H1 (cell line): ENCODE measurements at regions not wholly inside any gene's neighbourhood (a gene's known extent, or its start where the extent isn't known, plus 50 kb on each side); places are given as distances from the start of the nearest gene placed in this dataset.

Experiments
- CBX5 ChIP-seq: fragments of 300-800, 300-1000 bp; sonication (generic); IDR thresholded peaks from 2 replicates; pipeline ENCODE4 v1.7.1; 2016; ENCODE audit warnings: antibody characterized with exemption, low read length, low read depth
- CHD1 ChIP-seq: IDR thresholded peaks from 2 replicates; pipeline ENCODE4 v1.6.1; 2012; ENCODE audit warnings: low read depth, low read length, improper control_type of control experiment
- EGR1 ChIP-seq: IDR thresholded peaks from 2 replicates; pipeline ENCODE4 v1.6.1; 2011; ENCODE audit warnings: low read depth, low read length, borderline replicate concordance
- KDM4A ChIP-seq: IDR thresholded peaks from one replicate; pipeline ENCODE4 v1.7.1; 2012; ENCODE audit warnings: low read depth, mild to moderate bottlenecking, moderate library complexity, low read length, inconsistent platforms; ENCODE audit not compliant: severe bottlenecking
- NANOG ChIP-seq: IDR thresholded peaks from 2 replicates; pipeline ENCODE4 v1.6.1; 2011; ENCODE audit warnings: low read length, low read depth, mild to moderate bottlenecking, inconsistent platforms; ENCODE audit not compliant: insufficient read depth, poor library complexity, severe bottlenecking
- POU5F1 ChIP-seq: IDR thresholded peaks from 2 replicates; pipeline ENCODE4 v1.6.1; 2011; ENCODE audit warnings: low read depth, mild to moderate bottlenecking, low read length, moderate library complexity
- RNF2 ChIP-seq: fragments of 200-900, 300-1000 bp; sonication (generic); IDR thresholded peaks from 2 replicates; pipeline ENCODE4 v1.7.1; 2016; ENCODE audit warnings: borderline replicate concordance, low read depth, mild to moderate bottlenecking, antibody characterized with exemption, low read length; ENCODE audit not compliant: poor library complexity, severe bottlenecking; ENCODE audit errors: missing control alignments
- SP2 ChIP-seq: IDR thresholded peaks from 2 replicates; pipeline ENCODE4 v1.6.1; 2012; ENCODE audit warnings: mild to moderate bottlenecking, low read length, inconsistent platforms
- TF ChIP-seq, protein P1 (sequence below): fragments of 300-600 bp; sonication (generic); IDR thresholded peaks from 2 replicates; pipeline ENCODE4 v1.7.1; 2012; ENCODE audit warnings: low read length, moderate library complexity, mild to moderate bottlenecking, inconsistent platforms; ENCODE audit not compliant: insufficient replicate concordance

GRCh38 chr5:87110721-87111120 lies 157.0 kb upstream of the RASA1 start (continued):
- TF ChIP-seq, protein P1, sequence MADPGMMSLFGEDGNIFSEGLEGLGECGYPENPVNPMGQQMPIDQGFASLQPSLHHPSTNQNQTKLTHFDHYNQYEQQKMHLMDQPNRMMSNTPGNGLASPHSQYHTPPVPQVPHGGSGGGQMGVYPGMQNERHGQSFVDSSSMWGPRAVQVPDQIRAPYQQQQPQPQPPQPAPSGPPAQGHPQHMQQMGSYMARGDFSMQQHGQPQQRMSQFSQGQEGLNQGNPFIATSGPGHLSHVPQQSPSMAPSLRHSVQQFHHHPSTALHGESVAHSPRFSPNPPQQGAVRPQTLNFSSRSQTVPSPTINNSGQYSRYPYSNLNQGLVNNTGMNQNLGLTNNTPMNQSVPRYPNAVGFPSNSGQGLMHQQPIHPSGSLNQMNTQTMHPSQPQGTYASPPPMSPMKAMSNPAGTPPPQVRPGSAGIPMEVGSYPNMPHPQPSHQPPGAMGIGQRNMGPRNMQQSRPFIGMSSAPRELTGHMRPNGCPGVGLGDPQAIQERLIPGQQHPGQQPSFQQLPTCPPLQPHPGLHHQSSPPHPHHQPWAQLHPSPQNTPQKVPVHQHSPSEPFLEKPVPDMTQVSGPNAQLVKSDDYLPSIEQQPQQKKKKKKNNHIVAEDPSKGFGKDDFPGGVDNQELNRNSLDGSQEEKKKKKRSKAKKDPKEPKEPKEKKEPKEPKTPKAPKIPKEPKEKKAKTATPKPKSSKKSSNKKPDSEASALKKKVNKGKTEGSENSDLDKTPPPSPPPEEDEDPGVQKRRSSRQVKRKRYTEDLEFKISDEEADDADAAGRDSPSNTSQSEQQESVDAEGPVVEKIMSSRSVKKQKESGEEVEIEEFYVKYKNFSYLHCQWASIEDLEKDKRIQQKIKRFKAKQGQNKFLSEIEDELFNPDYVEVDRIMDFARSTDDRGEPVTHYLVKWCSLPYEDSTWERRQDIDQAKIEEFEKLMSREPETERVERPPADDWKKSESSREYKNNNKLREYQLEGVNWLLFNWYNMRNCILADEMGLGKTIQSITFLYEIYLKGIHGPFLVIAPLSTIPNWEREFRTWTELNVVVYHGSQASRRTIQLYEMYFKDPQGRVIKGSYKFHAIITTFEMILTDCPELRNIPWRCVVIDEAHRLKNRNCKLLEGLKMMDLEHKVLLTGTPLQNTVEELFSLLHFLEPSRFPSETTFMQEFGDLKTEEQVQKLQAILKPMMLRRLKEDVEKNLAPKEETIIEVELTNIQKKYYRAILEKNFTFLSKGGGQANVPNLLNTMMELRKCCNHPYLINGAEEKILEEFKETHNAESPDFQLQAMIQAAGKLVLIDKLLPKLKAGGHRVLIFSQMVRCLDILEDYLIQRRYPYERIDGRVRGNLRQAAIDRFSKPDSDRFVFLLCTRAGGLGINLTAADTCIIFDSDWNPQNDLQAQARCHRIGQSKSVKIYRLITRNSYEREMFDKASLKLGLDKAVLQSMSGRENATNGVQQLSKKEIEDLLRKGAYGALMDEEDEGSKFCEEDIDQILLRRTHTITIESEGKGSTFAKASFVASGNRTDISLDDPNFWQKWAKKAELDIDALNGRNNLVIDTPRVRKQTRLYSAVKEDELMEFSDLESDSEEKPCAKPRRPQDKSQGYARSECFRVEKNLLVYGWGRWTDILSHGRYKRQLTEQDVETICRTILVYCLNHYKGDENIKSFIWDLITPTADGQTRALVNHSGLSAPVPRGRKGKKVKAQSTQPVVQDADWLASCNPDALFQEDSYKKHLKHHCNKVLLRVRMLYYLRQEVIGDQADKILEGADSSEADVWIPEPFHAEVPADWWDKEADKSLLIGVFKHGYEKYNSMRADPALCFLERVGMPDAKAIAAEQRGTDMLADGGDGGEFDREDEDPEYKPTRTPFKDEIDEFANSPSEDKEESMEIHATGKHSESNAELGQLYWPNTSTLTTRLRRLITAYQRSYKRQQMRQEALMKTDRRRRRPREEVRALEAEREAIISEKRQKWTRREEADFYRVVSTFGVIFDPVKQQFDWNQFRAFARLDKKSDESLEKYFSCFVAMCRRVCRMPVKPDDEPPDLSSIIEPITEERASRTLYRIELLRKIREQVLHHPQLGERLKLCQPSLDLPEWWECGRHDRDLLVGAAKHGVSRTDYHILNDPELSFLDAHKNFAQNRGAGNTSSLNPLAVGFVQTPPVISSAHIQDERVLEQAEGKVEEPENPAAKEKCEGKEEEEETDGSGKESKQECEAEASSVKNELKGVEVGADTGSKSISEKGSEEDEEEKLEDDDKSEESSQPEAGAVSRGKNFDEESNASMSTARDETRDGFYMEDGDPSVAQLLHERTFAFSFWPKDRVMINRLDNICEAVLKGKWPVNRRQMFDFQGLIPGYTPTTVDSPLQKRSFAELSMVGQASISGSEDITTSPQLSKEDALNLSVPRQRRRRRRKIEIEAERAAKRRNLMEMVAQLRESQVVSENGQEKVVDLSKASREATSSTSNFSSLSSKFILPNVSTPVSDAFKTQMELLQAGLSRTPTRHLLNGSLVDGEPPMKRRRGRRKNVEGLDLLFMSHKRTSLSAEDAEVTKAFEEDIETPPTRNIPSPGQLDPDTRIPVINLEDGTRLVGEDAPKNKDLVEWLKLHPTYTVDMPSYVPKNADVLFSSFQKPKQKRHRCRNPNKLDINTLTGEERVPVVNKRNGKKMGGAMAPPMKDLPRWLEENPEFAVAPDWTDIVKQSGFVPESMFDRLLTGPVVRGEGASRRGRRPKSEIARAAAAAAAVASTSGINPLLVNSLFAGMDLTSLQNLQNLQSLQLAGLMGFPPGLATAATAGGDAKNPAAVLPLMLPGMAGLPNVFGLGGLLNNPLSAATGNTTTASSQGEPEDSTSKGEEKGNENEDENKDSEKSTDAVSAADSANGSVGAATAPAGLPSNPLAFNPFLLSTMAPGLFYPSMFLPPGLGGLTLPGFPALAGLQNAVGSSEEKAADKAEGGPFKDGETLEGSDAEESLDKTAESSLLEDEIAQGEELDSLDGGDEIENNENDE: no peak
- TF ChIP-seq POU5F1 (no peak), NANOG (no peak), CBX5 (no peak), EGR1 (no peak), KDM4A (no peak), CHD1 (no peak), RNF2 (no peak), SP2 (no peak)
